ENCODE measurements at regions not wholly inside any gene's neighbourhood (a gene's known extent, or its start where the extent isn't known, plus 50 kb on each side); places are given as distances from the start of the nearest gene placed in this dataset.

- DNase-seq (ENCODE audit: low read depth), result peak; percentile 28
Observed at GRCh38 chr3:30554317-30554690, 52.1 kb upstream of the TGFBR2 start.

GRCh38 chr3:30555968-30556367, 50.4 kb upstream of the TGFBR2 start:
- DNase-seq (ENCODE audit: low read depth), result peak; percentile 11
